IMR-90 (cell line): ENCODE measurements at regions not wholly inside any gene's neighbourhood (a gene's known extent, or its start where the extent isn't known, plus 50 kb on each side); places are given as distances from the start of the nearest gene placed in this dataset.

Experiments used
- ATAC-seq: fragments of 200-7000 bp; cut with Tn5 transposase; 2 replicates; pipeline ENCODE4 v1.9.1; 2020; ENCODE audit warnings: low read depth, mild to moderate bottlenecking, moderate library complexity
- BruUV-seq: library from RNA; stranded (reverse); fragments of 400-500 nt; replicated peaks from 2 replicates; lab custom pipeline; 2021; lab: Mats Ljungman, UMichigan
- CTCF ChIA-PET: fragments of 300-600 bp; formaldehyde crosslinking; extraction: SDS; loops from one replicate; lab custom pipeline; 2021; ENCODE audit warnings: antibody characterized with exemption; lab: Yijun Ruan, JAX
- POLR2A ChIA-PET: fragments of 300-600 bp; sonication (Branson Sonifier 250); formaldehyde crosslinking; loops from one replicate; lab custom pipeline; 2022; ENCODE audit warnings: antibody characterized with exemption; ENCODE audit not compliant: unreplicated experiment; lab: Charles Lee
- DNase-seq: peaks from one replicate; pipeline ENCODE4 v3.0.0; 2013
- H2AFZ ChIP-seq: replicated peaks from 2 replicates; pipeline ENCODE3; 2013; ENCODE audit warnings: low read length, mild to moderate bottlenecking; ENCODE audit not compliant: poor library complexity
- H2AK5ac ChIP-seq: 2 replicates; pipeline ENCODE4 v1.6.1; 2013; ENCODE audit warnings: low read depth, low read length, inconsistent platforms
- H2AK9ac ChIP-seq: replicated peaks from 2 replicates; pipeline ENCODE3; 2013; ENCODE audit warnings: mild to moderate bottlenecking, low read depth, low read length, moderate library complexity; ENCODE audit not compliant: poor library complexity
- H2BK120ac ChIP-seq: 2 replicates; pipeline ENCODE4 v1.6.1; 2013; ENCODE audit warnings: low read depth, low read length, inconsistent platforms
- H2BK15ac ChIP-seq: 3 replicates; pipeline ENCODE4 v1.6.1; 2013; ENCODE audit warnings: low read depth, low read length, inconsistent platforms
- H2BK20ac ChIP-seq: 2 replicates; pipeline ENCODE4 v1.6.1; 2013; ENCODE audit warnings: low read depth, mild to moderate bottlenecking, inconsistent platforms, low read length, moderate library complexity
- H2BK5ac ChIP-seq: 2 replicates; pipeline ENCODE4 v1.6.1; 2013; ENCODE audit warnings: mild to moderate bottlenecking, low read depth, low read length, inconsistent platforms; ENCODE audit not compliant: poor library complexity, severe bottlenecking
- H3K14ac ChIP-seq: replicated peaks from 2 replicates; pipeline ENCODE4 v1.6.1; 2013; ENCODE audit warnings: low read depth, low read length, inconsistent platforms
- H3K18ac ChIP-seq: 2 replicates; pipeline ENCODE4 v1.6.1; 2013; ENCODE audit warnings: low read depth, low read length, control low read depth
- H3K23ac ChIP-seq: 2 replicates; pipeline ENCODE4 v1.6.1; 2013; ENCODE audit warnings: low read depth, low read length, inconsistent platforms
- H3K27ac ChIP-seq: 2 replicates; pipeline ENCODE4 v1.5.1; 2013; ENCODE audit warnings: mild to moderate bottlenecking, control low read depth, low read length; ENCODE audit not compliant: insufficient read depth
- H3K27me3 ChIP-seq: 2 replicates; pipeline ENCODE4 v1.6.1; 2013; ENCODE audit warnings: low read length; ENCODE audit not compliant: control insufficient read depth, insufficient read depth
- H3K36me3 ChIP-seq: 2 replicates; pipeline ENCODE4 v1.6.1; 2013; ENCODE audit warnings: low read length, mixed read lengths; ENCODE audit not compliant: control insufficient read depth, insufficient read depth
- H3K4ac ChIP-seq: 2 replicates; pipeline ENCODE4 v1.6.1; 2013; ENCODE audit warnings: low read depth, low read length, inconsistent platforms
- H3K4me1 ChIP-seq: 2 replicates; pipeline ENCODE4 v1.6.1; 2013; ENCODE audit warnings: low read length, mixed read lengths; ENCODE audit not compliant: control insufficient read depth, insufficient read depth
- H3K4me2 ChIP-seq: 2 replicates; pipeline ENCODE4 v1.6.1; 2013; ENCODE audit warnings: low read depth, mild to moderate bottlenecking, control low read depth, low read length, moderate library complexity
- H3K4me3 ChIP-seq: 2 replicates; pipeline ENCODE4 v1.5.1; 2013; ENCODE audit warnings: low read depth, mild to moderate bottlenecking, control low read depth, low read length, moderate library complexity; ENCODE audit not compliant: insufficient read depth
- H3K56ac ChIP-seq: 2 replicates; pipeline ENCODE4 v1.6.1; 2013; ENCODE audit warnings: low read length, inconsistent platforms; ENCODE audit not compliant: insufficient read depth; ENCODE audit errors: extremely low read depth
- H3K79me1 ChIP-seq, 2 experiments: 2 replicates each; pipeline ENCODE4 v1.6.1; 2013; ENCODE audit warnings: low read length in 2 of 2, inconsistent platforms in 1 of 2, low read depth in 1 of 2
- H3K9ac ChIP-seq: 2 replicates; pipeline ENCODE4 v1.6.1; 2013; ENCODE audit warnings: low read depth, low read length, control low read depth
- H3K9me1 ChIP-seq: 2 replicates; pipeline ENCODE4 v1.6.1; 2013; ENCODE audit warnings: low read length, inconsistent platforms; ENCODE audit not compliant: insufficient read depth
- H3K9me3 ChIP-seq: 2 replicates; pipeline ENCODE4 v1.6.1; 2013; ENCODE audit warnings: low read length; ENCODE audit not compliant: control insufficient read depth, insufficient read depth
- H4K20me1 ChIP-seq: 2 replicates; pipeline ENCODE4 v1.6.1; 2013; ENCODE audit warnings: low read length, inconsistent platforms; ENCODE audit not compliant: insufficient read depth
- H4K5ac ChIP-seq: 2 replicates; pipeline ENCODE4 v1.6.1; 2013; ENCODE audit warnings: mild to moderate bottlenecking, low read depth, low read length, control low read depth
- H4K8ac ChIP-seq, 2 experiments: 2 replicates each; pipeline ENCODE4 v1.6.1; 2013; ENCODE audit warnings: low read depth in 2 of 2, low read length in 2 of 2, control low read depth in 1 of 2, inconsistent platforms in 1 of 2
- H4K91ac ChIP-seq: 2 replicates; pipeline ENCODE4 v1.6.1; 2013; ENCODE audit warnings: low read depth, low read length, inconsistent platforms; ENCODE audit not compliant: insufficient read depth
- WGBS, 2 experiments: methylation state at CpG; one replicate each; pipeline versions ENCODE4 v1.1.5 to v1.1.7; 2013; ENCODE audit warnings: missing lambda C conversion rate in 2 of 2; ENCODE audit not compliant: insufficient read length in 1 of 2; ENCODE audit errors: extremely low coverage in 2 of 2; 5-methylcytosine and 5-hydroxymethylcytosine counted together
- dilution Hi-C: fragments of 300-500 bp; cut with HindIII; formaldehyde crosslinking; loops from one replicate; pipeline ENCODE4 v1.14.3; 2018; ENCODE audit warnings: low sequenced_read_pairs; ENCODE audit not compliant: unreplicated experiment
- in situ Hi-C: fragments of 300-500 bp; cut with MboI; formaldehyde crosslinking; loops from 3 replicates; pipeline ENCODE4 v1.14.3; 2019; ENCODE audit warnings: low sequenced_read_pairs, inconsistent platforms, mixed read lengths
- intact Hi-C: fragments of 100-400 bp; cut with micrococcal nuclease; formaldehyde crosslinking; loops from 2 replicates; pipeline ENCODE4 v1.10.0; 2022
- TF ChIP-seq, protein P1 (sequence below): fragments of 150-350 bp; IDR thresholded peaks from 2 replicates; pipeline ENCODE4 v1.6.1; 2016; ENCODE audit warnings: low read depth, mild to moderate bottlenecking, low read length, moderate library complexity, borderline replicate concordance

DNA sequence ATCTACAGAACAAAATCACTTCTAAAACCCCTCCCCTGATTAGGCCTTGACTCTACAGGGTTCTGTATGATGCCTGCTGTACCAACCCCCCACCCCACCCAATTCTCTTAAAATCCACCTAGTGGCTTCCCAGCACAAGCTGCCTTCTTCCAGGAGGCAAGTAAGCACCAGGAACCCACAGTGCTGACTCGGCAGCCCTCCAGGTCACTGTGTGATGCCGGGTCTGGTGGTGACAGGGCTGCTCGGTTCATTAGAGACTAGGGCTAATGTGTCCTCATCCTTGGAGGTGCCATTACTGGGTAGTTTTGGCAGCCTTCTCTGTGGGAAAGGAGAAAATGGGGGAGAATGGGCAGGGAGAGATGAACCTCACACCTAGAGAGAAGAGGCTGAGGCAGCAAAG, 363.5 kb downstream of the PTPRU start:
- Histone ChIP-seq H3K23ac (no peak overlapping the region), H3K4ac (no peak overlapping the region), H3K79me1 (no peaks in the 10 kb centered on the region), H3K4me1 (no peaks in the 10 kb centered on the region), H2BK120ac (no peak overlapping the region), H3K27me3 (no peaks in the 10 kb centered on the region; the same call in 1 of the 2 replicates), H2BK20ac (no peak overlapping the region), H3K36me3 (no peaks in the 10 kb centered on the region), H3K4me2 (no peak overlapping the region), H4K8ac (no peak overlapping the region), H2AFZ (no peak overlapping the region), H3K18ac (no peak overlapping the region), H3K9ac (no peak overlapping the region), H3K4me3 (no peak overlapping the region), H3K56ac (no peak overlapping the region), H4K91ac (no peak overlapping the region), H2AK9ac (no peak overlapping the region), H3K9me1 (no peaks in the 10 kb centered on the region), H2BK5ac (no peak overlapping the region), H3K14ac (no peak overlapping the region), H3K9me3 (0 out of 2 replicates have a peak, but pooled peaks cover 1% of the 10 kb centered on the region), H4K20me1 (no peaks in the 10 kb centered on the region), H3K27ac (no peak overlapping the region), H4K5ac (no peak overlapping the region), H2BK15ac (no peak overlapping the region), H2AK5ac (no peak overlapping the region)
- ATAC-seq (no peak), DNase-seq (no peak)
- BruUV-seq: no TSS peak
- TF ChIP-seq, protein P1, sequence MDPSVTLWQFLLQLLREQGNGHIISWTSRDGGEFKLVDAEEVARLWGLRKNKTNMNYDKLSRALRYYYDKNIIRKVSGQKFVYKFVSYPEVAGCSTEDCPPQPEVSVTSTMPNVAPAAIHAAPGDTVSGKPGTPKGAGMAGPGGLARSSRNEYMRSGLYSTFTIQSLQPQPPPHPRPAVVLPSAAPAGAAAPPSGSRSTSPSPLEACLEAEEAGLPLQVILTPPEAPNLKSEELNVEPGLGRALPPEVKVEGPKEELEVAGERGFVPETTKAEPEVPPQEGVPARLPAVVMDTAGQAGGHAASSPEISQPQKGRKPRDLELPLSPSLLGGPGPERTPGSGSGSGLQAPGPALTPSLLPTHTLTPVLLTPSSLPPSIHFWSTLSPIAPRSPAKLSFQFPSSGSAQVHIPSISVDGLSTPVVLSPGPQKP: no peak
- ChIA-PET CTCF (no interaction called here), POLR2A (no interaction called here)
- in situ Hi-C loops: no loop called here
- no CpG with 5 or more reads among the region's 3 CpGs for WGBS, 2 experiments
- intact Hi-C loops: no loop called here
- dilution Hi-C loops: no loop called here
